SK-N-MC (cell line): ENCODE measurements at regions not wholly inside any gene's neighbourhood (a gene's known extent, or its start where the extent isn't known, plus 50 kb on each side); places are given as distances from the start of the nearest gene placed in this dataset.

Experiments
- DNase-seq: peaks from one replicate; pipeline ENCODE4 v3.0.0-alpha.2; 2011; ENCODE audit warnings: low read depth, low spot score
- H3K27ac ChIP-seq: fragments of 200-600 bp; sonication (generic); 2 replicates; pipeline ENCODE4 v1.5.1; 2016; ENCODE audit warnings: mixed run types
- H3K36me3 ChIP-seq: fragments of 200-600 bp; sonication (generic); 2 replicates; pipeline ENCODE4 v1.6.1; 2017; ENCODE audit warnings: antibody characterized with exemption, low read length, mixed read lengths; ENCODE audit not compliant: insufficient read depth
- H3K4me3 ChIP-seq: fragments of 200-600 bp; sonication (generic); 2 replicates; pipeline ENCODE4 v1.5.1; 2016
- H3K9ac ChIP-seq: fragments of 200-600 bp; sonication (generic); 2 replicates; pipeline ENCODE4 v1.8.0; 2017; ENCODE audit warnings: mixed run types, mixed read lengths; ENCODE audit not compliant: insufficient read length
- H3K9me3 ChIP-seq: fragments of 200-600 bp; sonication (generic); 2 replicates; pipeline ENCODE4 v1.6.1; 2017; ENCODE audit warnings: low read depth, mild to moderate bottlenecking, antibody characterized with exemption, low read length, moderate library complexity, mixed read lengths
- EZH2 ChIP-seq: fragments of 200-600 bp; sonication (generic); IDR thresholded peaks from one replicate; pipeline ENCODE4 v1.6.1; 2017; ENCODE audit warnings: antibody characterized with exemption
- FOXP2 ChIP-seq: optimal IDR thresholded peaks from 2 replicates; pipeline ENCODE3; 2011; ENCODE audit warnings: mild to moderate bottlenecking, moderate library complexity; ENCODE audit not compliant: insufficient read depth; ENCODE audit errors: extremely low read length, control extremely low read depth
- POLR2AphosphoS5 ChIP-seq: IDR thresholded peaks from 2 replicates; pipeline ENCODE4 v1.6.1; 2012; ENCODE audit warnings: mild to moderate bottlenecking, low read depth, low read length, borderline replicate concordance

DNA sequence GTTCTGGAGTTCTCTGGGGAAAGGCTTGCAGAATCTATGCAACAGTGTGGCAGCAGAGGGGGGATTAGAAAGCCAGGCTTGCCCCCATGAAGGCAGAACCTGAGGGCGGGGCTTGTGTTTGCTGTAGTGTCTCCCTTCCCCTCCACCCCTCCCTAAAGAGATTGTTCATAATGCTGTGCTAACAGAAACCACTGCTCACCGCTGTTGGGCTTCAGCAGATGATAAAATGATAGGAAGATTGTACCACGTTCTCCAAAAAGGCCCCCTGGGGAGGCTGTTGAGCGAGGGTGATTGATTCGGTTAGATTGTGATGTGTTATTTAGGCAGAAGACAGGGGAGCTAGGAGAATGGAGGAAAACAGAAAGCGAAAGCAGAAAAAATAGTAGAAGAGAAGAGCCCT lies 215.2 kb upstream of the NCAM1 start:
- Histone ChIP-seq H3K27ac (no peak overlapping the region), H3K4me3 (no peak overlapping the region), H3K9me3 (no peaks in the 10 kb centered on the region), H3K9ac (no peak overlapping the region), H3K36me3 (no peaks in the 10 kb centered on the region)
- DNase-seq, result no peak
- TF ChIP-seq POLR2AphosphoS5 (no peak), EZH2 (no peak), FOXP2 (no peak)

DNA sequence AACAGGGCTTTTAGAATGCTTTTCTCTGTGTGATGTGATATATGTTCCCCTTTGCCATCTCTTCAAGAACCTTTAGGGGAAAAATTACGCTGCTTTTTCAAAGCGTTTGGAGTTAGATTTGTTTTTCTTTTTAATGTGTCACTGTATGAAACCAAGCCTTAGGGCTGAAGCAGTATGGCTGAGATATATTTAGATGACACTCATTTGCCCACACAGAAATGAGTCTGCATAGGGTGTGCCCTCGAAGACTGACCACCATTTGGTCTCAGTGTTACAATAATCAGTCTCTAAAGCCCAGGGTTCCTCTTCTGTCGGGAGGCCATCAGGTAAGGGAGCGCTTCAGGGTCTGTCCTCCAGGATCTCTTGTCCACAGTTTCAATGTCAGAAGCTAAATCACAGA lies 213.0 kb upstream of the NCAM1 start:
- no peak overlapping the region for H3K9ac ChIP-seq

DNA sequence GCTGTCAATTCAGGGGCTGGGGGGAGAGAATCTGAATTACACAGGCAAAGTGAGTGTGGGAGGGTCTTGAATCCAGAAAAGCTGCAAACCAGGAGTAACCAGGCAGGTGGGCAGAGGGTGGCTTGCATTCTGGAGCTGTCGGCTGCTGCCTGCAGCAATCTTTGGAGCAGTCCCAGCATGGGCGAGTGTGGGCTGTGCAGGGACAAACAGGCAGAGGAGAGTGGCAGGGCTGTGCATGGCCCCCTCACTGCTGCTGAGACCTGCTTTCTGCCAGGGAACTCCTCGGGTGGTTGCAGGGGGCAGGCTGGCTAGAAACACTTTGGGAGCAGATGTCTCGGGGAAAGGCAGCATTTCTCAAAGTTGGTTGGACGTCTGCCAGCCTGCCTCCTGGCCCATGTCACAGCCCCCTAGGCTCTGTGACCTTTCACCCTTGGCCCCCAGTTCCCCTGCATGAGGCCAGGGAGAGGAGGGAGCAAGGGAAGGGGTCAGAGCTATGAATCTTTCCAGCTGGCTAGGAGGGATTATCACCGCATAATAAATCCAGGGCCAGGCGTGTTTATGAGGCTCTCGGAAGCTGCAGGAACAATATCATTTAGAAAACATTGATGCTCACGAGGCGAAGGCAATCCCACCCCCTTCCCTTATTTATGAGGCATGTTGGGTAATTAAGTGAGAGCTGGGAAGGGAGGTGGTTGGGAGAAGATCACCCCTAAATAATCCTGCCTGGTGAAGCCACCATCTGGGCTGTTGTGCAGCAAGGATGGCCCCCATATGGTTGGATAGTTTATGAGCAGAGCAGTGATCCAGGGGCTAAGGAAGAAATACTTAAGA lies 212.3 kb upstream of the NCAM1 start:
- Histone ChIP-seq H3K27ac (no peak overlapping the region), H3K9me3 (no peaks in the 10 kb centered on the region), H3K4me3 (no peak overlapping the region), H3K36me3 (no peaks in the 10 kb centered on the region), H3K9ac (no peak overlapping the region)
- no peak for DNase-seq
- TF ChIP-seq EZH2, result no peak
- no peak for TF ChIP-seq POLR2AphosphoS5
- no peak for TF ChIP-seq FOXP2

More for the DNA sequence above, 213.0 kb upstream of the NCAM1 start:
- no peak overlapping the region for H3K4me3 ChIP-seq
- H3K9me3 ChIP-seq, result no peaks in the 10 kb centered on the region
- no peak for DNase-seq
- no peaks in the 10 kb centered on the region for H3K36me3 ChIP-seq
- TF ChIP-seq EZH2 (no peak), POLR2AphosphoS5 (no peak), FOXP2 (no peak)
- H3K27ac ChIP-seq, result no peak overlapping the region

DNA sequence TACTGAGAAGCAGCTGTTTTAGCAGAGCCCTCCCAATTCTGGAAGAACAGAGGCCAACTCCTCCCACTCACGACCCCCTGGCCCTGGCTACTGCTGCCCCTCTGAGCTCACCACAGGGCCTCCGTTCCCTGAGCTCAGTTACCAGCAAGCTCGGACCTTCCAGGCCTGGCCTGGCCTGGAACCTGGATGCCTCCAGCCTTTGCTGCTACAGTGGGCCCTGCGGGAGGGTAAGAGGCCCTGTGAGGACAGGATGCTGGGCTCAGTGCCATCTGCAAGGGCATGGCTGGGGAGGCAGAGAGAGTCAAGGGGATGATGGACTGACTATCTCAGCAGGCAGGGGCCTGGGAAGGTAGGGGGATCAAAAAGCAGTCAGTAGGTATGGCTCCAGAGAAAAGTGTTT lies 209.9 kb upstream of the NCAM1 start:
- H3K27ac ChIP-seq, result no peak overlapping the region
- DNase-seq, result no peak
- TF ChIP-seq EZH2 (no peak), FOXP2 (no peak), POLR2AphosphoS5 (no peak)

DNA sequence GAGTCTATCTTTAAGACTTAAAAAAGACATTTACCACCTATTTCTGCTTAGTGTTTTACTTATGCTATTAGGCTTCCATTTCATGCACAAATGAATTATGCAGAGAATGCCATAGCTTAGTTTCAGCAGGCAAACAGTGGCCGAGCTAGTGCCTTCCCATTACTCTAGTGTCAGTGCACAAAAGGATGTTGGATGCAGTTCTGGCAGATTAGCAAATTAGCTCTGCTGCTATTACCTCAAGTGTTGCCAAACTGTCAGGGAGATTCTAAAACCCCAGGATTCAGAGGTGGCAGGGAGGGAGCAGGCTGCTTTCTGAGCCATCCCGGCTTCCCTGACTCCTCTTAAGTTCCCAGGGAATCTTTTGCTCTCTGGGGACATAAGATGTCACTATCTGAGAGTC lies 209.4 kb upstream of the NCAM1 start:
- no peaks in the 10 kb centered on the region for H3K9me3 ChIP-seq
- no peak overlapping the region for H3K9ac ChIP-seq
- TF ChIP-seq FOXP2, result no peak
- TF ChIP-seq POLR2AphosphoS5, result no peak
- TF ChIP-seq EZH2, result no peak
- H3K4me3 ChIP-seq, result no peak overlapping the region
- no peak for DNase-seq
- H3K27ac ChIP-seq, result no peak overlapping the region
- H3K36me3 ChIP-seq, result no peaks in the 10 kb centered on the region

More for the DNA sequence above, 209.9 kb upstream of the NCAM1 start:
- no peak overlapping the region for H3K9ac ChIP-seq
- H3K9me3 ChIP-seq, result no peaks in the 10 kb centered on the region
- H3K4me3 ChIP-seq, result no peak overlapping the region
- H3K36me3 ChIP-seq, result no peaks in the 10 kb centered on the region

DNA sequence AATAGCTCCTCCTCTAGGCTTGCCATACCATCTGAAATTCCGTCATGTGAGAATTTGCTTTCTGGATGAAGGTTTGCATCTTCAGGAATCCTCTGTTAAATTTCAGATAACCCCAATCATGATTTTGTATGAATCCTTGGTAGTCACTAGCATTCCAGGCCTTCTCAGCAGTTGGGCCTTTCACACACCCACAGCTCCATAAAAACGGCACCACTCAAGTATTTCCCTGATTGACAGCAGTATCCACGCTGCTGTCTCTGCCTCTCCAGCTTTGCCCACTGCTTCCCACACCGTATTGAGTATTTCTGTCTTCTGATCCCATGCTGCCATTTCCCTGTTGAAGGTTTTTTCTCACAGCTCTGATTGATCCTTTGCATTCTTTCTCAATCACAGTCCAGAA lies 208.7 kb upstream of the NCAM1 start:
- TF ChIP-seq POLR2AphosphoS5 (no peak), FOXP2 (no peak), EZH2 (no peak)
- no peak for DNase-seq

DNA sequence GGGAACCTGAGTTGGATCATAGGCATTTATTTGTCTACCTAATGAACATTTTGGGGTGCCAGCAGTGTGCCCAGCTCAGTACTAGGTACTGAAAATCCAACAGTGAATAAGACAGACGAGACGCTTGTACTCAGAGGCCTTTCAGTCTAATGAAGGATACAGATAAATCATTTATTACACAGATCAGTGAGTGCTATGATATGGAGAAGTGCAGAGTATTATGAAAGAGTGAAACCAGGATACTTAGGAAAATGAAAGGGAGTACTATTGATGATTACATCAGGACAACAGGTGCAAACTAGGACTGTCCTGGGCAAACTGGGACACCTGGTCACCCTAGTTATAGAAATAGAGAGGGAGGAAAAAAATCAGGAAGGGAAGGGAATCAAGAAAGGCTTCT lies 207.5 kb upstream of the NCAM1 start:
- Histone ChIP-seq H3K36me3 (no peaks in the 10 kb centered on the region), H3K4me3 (no peak overlapping the region), H3K27ac (no peak overlapping the region), H3K9me3 (no peaks in the 10 kb centered on the region), H3K9ac (no peak overlapping the region)
- no peak for DNase-seq
- no peak for TF ChIP-seq EZH2

More for the DNA sequence above, 208.7 kb upstream of the NCAM1 start:
- H3K27ac ChIP-seq, result no peak overlapping the region
- H3K36me3 ChIP-seq, result no peaks in the 10 kb centered on the region
- no peaks in the 10 kb centered on the region for H3K9me3 ChIP-seq
- no peak overlapping the region for H3K4me3 ChIP-seq
- H3K9ac ChIP-seq, result no peak overlapping the region

DNA sequence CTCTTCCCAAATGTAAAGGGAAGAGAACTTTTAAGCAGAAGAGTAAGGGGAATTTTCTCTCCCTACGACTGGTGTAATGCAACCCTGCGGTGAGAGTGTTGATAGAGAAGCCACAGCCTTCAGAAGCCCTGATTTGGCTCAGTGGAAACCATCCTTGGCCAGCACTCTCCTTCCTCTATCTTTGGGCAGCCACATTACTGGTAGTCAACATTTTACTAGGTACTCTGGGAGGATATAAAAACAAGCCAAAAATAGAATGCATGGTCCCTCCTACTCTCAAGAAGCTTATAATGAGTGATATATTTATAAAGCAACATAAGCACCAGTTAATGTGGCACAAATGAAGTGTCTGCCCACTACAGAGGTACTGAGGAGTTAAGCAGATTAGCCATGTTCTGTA lies 201.8 kb upstream of the NCAM1 start:
- DNase-seq, result no peak
- H3K9me3 ChIP-seq, result no peaks in the 10 kb centered on the region
- no peak overlapping the region for H3K27ac ChIP-seq
- no peak overlapping the region for H3K9ac ChIP-seq
- H3K36me3 ChIP-seq, result no peaks in the 10 kb centered on the region
- H3K4me3 ChIP-seq, result no peak overlapping the region
- no peak for TF ChIP-seq FOXP2
- no peak for TF ChIP-seq EZH2
- no peak for TF ChIP-seq POLR2AphosphoS5
